ENCODE measurements at regions not wholly inside any gene's neighbourhood (a gene's known extent, or its start where the extent isn't known, plus 50 kb on each side); places are given as distances from the start of the nearest gene placed in this dataset.
A peak's percentile ranks its signal among the peaks of the same experiment; 100 is the strongest.

GRCh38 chr3:107289354-107289753, 87.9 kb upstream of the CCDC54 start:
- no peaks in the 10 kb centered on the region for H3K36me3 ChIP-seq
- TF ChIP-seq CTCF (IDR thresholded peaks at IDR 0.05; ENCODE audit: low read depth, low read length) = no peak
- H3K4me3 ChIP-seq (ENCODE audit: low read depth, low read length) = no peak overlapping the region
- H3K27me3 ChIP-seq (ENCODE audit: insufficient read depth, low read depth, severe bottlenecking) = no peaks in the 10 kb centered on the region
- DNase-seq = no peak
- H3K9me3 ChIP-seq (ENCODE audit: severe bottlenecking) = no peaks in the 10 kb centered on the region
- H3K27ac ChIP-seq = no peak overlapping the region

GRCh38 chr3:107294117-107294516, 83.1 kb upstream of the CCDC54 start:
- Histone ChIP-seq H3K27ac (no peak overlapping the region), H3K36me3 (no peaks in the 10 kb centered on the region), H3K27me3 (ENCODE audit: insufficient read depth, low read depth, severe bottlenecking) (no peaks in the 10 kb centered on the region), H3K4me3 (ENCODE audit: low read depth, low read length) (no peak overlapping the region), H3K9me3 (ENCODE audit: severe bottlenecking) (no peaks in the 10 kb centered on the region)
- DNase-seq = no peak
- no peak for TF ChIP-seq CTCF (IDR thresholded peaks at IDR 0.05; ENCODE audit: low read depth, low read length)

GRCh38 chr3:107297597-107297996, 79.6 kb upstream of the CCDC54 start:
- DNase-seq = peak; percentile 27
- no peaks in the 10 kb centered on the region for H3K9me3 ChIP-seq (ENCODE audit: severe bottlenecking)
- no peaks in the 10 kb centered on the region for H3K36me3 ChIP-seq
- TF ChIP-seq CTCF (IDR thresholded peaks at IDR 0.05; ENCODE audit: low read depth, low read length) = no peak
- no peak overlapping the region for H3K27ac ChIP-seq
- H3K4me3 ChIP-seq (ENCODE audit: low read depth, low read length) = no peak overlapping the region
- H3K27me3 ChIP-seq (ENCODE audit: insufficient read depth, low read depth, severe bottlenecking) = no peaks in the 10 kb centered on the region

GRCh38 chr3:107307205-107307604, 70.0 kb upstream of the CCDC54 start:
- Histone ChIP-seq H3K27ac (no peak overlapping the region), H3K4me3 (ENCODE audit: low read depth, low read length) (no peak overlapping the region), H3K27me3 (ENCODE audit: insufficient read depth, low read depth, severe bottlenecking) (no peaks in the 10 kb centered on the region), H3K36me3 (no peaks in the 10 kb centered on the region), H3K9me3 (ENCODE audit: severe bottlenecking) (no peaks in the 10 kb centered on the region)
- no peak for DNase-seq
- TF ChIP-seq CTCF (IDR thresholded peaks at IDR 0.05; ENCODE audit: low read depth, low read length) = no peak

GRCh38 chr3:107308716-107309115, 68.5 kb upstream of the CCDC54 start:
- Histone ChIP-seq H3K9me3 (ENCODE audit: severe bottlenecking) (no peaks in the 10 kb centered on the region), H3K27ac (no peak overlapping the region), H3K4me3 (ENCODE audit: low read depth, low read length) (no peak overlapping the region), H3K27me3 (ENCODE audit: insufficient read depth, low read depth, severe bottlenecking) (no peaks in the 10 kb centered on the region), H3K36me3 (no peaks in the 10 kb centered on the region)
- no peak for DNase-seq
- no peak for TF ChIP-seq CTCF (IDR thresholded peaks at IDR 0.05; ENCODE audit: low read depth, low read length)

- Histone ChIP-seq H3K9me3 (ENCODE audit: severe bottlenecking) (no peaks in the 10 kb centered on the region), H3K4me3 (ENCODE audit: low read depth, low read length) (no peak overlapping the region), H3K36me3 (no peaks in the 10 kb centered on the region), H3K27me3 (ENCODE audit: insufficient read depth, low read depth, severe bottlenecking) (no peaks in the 10 kb centered on the region), H3K27ac (no peak overlapping the region)
- TF ChIP-seq CTCF (IDR thresholded peaks at IDR 0.05; ENCODE audit: low read depth, low read length) = no peak
- DNase-seq = no peak
These were observed 67.9 kb upstream of the CCDC54 start for GRCh38 chr3:107309312-107309711.
